ENCODE measurements at regions not wholly inside any gene's neighbourhood (a gene's known extent, or its start where the extent isn't known, plus 50 kb on each side); places are given as distances from the start of the nearest gene placed in this dataset.
"Not testable (repeated sequence)": the region's sequence is repeated elsewhere in the genome, so short reads cannot be mapped to it uniquely, and the experiment has no call there.

DNA sequence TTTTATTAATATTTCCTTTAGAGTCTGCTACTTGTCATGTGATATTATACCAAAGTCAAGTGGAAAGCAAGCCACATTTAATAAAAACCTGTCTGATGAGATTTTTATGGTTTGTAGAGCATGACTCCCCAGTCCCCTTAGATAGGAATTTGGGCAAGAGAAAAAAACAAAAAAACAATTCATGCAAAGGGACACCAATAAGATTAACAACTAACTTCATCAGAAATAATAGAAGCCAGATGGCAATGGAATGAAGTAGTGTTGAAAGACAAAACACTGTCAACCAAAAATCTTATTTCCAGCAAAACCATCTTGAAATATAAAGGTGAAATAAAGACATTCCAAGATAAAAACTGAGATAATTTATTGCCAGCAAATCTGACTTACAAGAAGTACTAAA, 228.8 kb upstream of the SGCG start:
- H2AFZ ChIP-seq (ENCODE audit: low read depth, low read length, poor library complexity, severe bottlenecking); H3K9me2 ChIP-seq (ENCODE audit: insufficient read depth); H4K20me1 ChIP-seq (ENCODE audit: insufficient read depth); intact Hi-C loops (cut with micrococcal nuclease); H3K4me1 ChIP-seq (ENCODE audit: control insufficient read depth in 1 of 2, insufficient read depth in 2 of 2, low read length in 2 of 2); H3K9me3 ChIP-seq (ENCODE audit: control insufficient read depth in 1 of 2, insufficient read depth in 1 of 2, low read depth in 1 of 2, low read length in 2 of 2); H3K9ac ChIP-seq (ENCODE audit: low read length); H3K36me3 ChIP-seq (ENCODE audit: control insufficient read depth in 1 of 2, insufficient read depth in 2 of 2, low read length in 2 of 2); H3K27me3 ChIP-seq (ENCODE audit: insufficient read depth, low read length); H3K4me3 ChIP-seq (replicated peaks in 1 of 2; ENCODE audit: low read depth in 1 of 2, low read length in 2 of 2); H3K4me2 ChIP-seq (ENCODE audit: low read length); CTCF ChIA-PET; H3K27ac ChIP-seq (ENCODE audit: low read depth, low read length); H3K79me2 ChIP-seq (ENCODE audit: insufficient read depth, low read length); ATAC-seq; BruUV-seq (replicated peaks); RAD21 ChIA-PET (ENCODE audit: low non-redundant PET in 1 of 2, low total read pairs in 2 of 2, uncharacterized antibody in 2 of 2, unreplicated experiment in 2 of 2); DNase-seq (ENCODE audit: low read depth, low spot score); POLR2A ChIA-PET: not testable (repeated sequence)

DNA sequence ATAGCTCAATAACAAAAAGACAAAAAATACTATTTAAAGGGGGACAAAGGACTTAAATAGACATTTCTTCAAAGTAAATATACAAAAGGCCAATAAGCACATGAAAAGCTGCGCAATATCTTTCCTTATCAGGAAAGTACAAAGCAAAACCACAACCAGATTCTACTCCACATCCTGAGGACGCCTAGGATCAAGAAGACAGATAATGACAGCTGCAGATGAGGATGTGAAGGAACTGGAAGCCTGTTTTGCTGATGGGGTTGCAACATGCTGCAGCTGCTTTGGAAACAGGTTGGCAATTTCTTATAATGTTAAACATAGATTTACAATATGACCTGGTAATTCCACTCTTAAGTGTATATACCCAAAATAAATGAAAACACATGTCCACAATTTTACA, 225.6 kb upstream of the SGCG start:
- H3K79me2 ChIP-seq (ENCODE audit: insufficient read depth, low read length); H3K4me1 ChIP-seq (ENCODE audit: control insufficient read depth in 1 of 2, insufficient read depth in 2 of 2, low read length in 2 of 2); H3K36me3 ChIP-seq (ENCODE audit: control insufficient read depth in 1 of 2, insufficient read depth in 2 of 2, low read length in 2 of 2); H3K4me2 ChIP-seq (ENCODE audit: low read length); H4K20me1 ChIP-seq (ENCODE audit: insufficient read depth); H3K9ac ChIP-seq (ENCODE audit: low read length); intact Hi-C loops (cut with micrococcal nuclease); DNase-seq (ENCODE audit: low read depth, low spot score); CTCF ChIA-PET; H3K27me3 ChIP-seq (ENCODE audit: insufficient read depth, low read length); H3K9me2 ChIP-seq (ENCODE audit: insufficient read depth); H3K4me3 ChIP-seq (replicated peaks in 1 of 2; ENCODE audit: low read depth in 1 of 2, low read length in 2 of 2); ATAC-seq; H2AFZ ChIP-seq (ENCODE audit: low read depth, low read length, poor library complexity, severe bottlenecking); BruUV-seq (replicated peaks); H3K9me3 ChIP-seq (ENCODE audit: control insufficient read depth in 1 of 2, insufficient read depth in 1 of 2, low read depth in 1 of 2, low read length in 2 of 2); RAD21 ChIA-PET (ENCODE audit: low non-redundant PET in 1 of 2, low total read pairs in 2 of 2, uncharacterized antibody in 2 of 2, unreplicated experiment in 2 of 2); POLR2A ChIA-PET; H3K27ac ChIP-seq (ENCODE audit: low read depth, low read length): not testable (repeated sequence)

DNA sequence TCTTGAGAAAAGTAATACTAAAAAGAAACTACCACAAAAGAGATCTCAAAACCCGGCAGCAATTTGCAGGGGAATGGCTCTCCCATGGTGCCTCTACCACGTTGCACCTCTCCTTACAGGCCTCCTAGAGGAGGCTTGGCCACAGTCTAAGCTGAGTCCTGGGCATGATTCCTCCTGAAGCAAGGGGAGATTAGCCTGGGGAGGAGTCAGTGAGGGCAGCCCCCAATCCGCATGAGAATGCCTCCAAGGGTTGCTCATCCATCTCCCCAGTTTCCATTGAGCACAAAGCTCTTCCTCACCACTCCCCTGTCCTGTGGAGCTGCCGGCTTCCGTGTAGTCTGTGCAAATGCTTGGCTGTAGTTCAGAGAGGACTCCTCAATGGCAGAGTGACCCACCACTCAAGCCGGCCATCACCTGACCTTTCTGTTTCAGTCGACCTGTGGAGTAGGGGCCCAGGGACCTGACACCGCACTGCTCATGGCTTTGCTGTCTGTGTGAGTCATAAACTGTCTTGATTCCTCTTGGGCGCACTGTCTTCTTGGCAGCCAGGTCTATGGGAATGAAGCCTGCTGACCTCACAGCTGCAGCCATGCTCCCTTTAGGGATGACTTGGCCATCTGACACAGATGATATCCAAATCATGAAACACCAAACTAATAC, 224.2 kb upstream of the SGCG start:
- RAD21 ChIA-PET (ENCODE audit: low non-redundant PET in 1 of 2, low total read pairs in 2 of 2, uncharacterized antibody in 2 of 2, unreplicated experiment in 2 of 2); H3K27me3 ChIP-seq (ENCODE audit: insufficient read depth, low read length); POLR2A ChIA-PET; H3K36me3 ChIP-seq (ENCODE audit: control insufficient read depth in 1 of 2, insufficient read depth in 2 of 2, low read length in 2 of 2); H3K4me2 ChIP-seq (ENCODE audit: low read length); DNase-seq (ENCODE audit: low read depth, low spot score); H3K4me3 ChIP-seq (replicated peaks in 1 of 2; ENCODE audit: low read depth in 1 of 2, low read length in 2 of 2); ATAC-seq; H3K9me2 ChIP-seq (ENCODE audit: insufficient read depth); H3K9ac ChIP-seq (ENCODE audit: low read length); H3K27ac ChIP-seq (ENCODE audit: low read depth, low read length); intact Hi-C loops (cut with micrococcal nuclease); H2AFZ ChIP-seq (ENCODE audit: low read depth, low read length, poor library complexity, severe bottlenecking); CTCF ChIA-PET; H4K20me1 ChIP-seq (ENCODE audit: insufficient read depth); H3K79me2 ChIP-seq (ENCODE audit: insufficient read depth, low read length); H3K4me1 ChIP-seq (ENCODE audit: control insufficient read depth in 1 of 2, insufficient read depth in 2 of 2, low read length in 2 of 2); H3K9me3 ChIP-seq (ENCODE audit: control insufficient read depth in 1 of 2, insufficient read depth in 1 of 2, low read depth in 1 of 2, low read length in 2 of 2); BruUV-seq (replicated peaks): not testable (repeated sequence)

DNA sequence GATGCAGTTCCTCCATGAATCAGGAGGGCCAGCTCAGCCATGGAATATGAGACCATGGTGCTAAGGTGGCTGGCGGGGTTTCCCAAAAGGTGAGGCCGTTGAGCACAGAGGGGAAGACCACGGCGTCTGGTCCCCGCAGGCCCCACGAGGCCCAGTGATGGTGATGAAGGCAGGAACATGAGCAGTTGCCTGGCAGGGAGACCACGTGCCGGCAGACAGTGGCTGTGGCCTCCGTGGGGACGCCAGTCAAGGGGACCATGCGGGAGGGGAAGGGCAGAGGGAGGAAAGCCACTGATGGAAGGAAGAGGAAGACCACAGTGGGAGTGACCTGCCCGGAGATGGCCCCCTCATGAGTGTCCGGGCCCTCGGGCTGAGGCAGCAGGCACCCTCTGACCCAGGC, 220.9 kb upstream of the SGCG start:
- BruUV-seq (replicated peaks); H3K79me2 ChIP-seq (ENCODE audit: insufficient read depth, low read length); H3K9me3 ChIP-seq (ENCODE audit: control insufficient read depth in 1 of 2, insufficient read depth in 1 of 2, low read depth in 1 of 2, low read length in 2 of 2); RAD21 ChIA-PET (ENCODE audit: low non-redundant PET in 1 of 2, low total read pairs in 2 of 2, uncharacterized antibody in 2 of 2, unreplicated experiment in 2 of 2); H3K27me3 ChIP-seq (ENCODE audit: insufficient read depth, low read length); H3K4me3 ChIP-seq (replicated peaks in 1 of 2; ENCODE audit: low read depth in 1 of 2, low read length in 2 of 2); H3K9ac ChIP-seq (ENCODE audit: low read length); H4K20me1 ChIP-seq (ENCODE audit: insufficient read depth); H2AFZ ChIP-seq (ENCODE audit: low read depth, low read length, poor library complexity, severe bottlenecking); H3K9me2 ChIP-seq (ENCODE audit: insufficient read depth); H3K4me2 ChIP-seq (ENCODE audit: low read length); intact Hi-C loops (cut with micrococcal nuclease); H3K36me3 ChIP-seq (ENCODE audit: control insufficient read depth in 1 of 2, insufficient read depth in 2 of 2, low read length in 2 of 2); CTCF ChIA-PET; POLR2A ChIA-PET; H3K4me1 ChIP-seq (ENCODE audit: control insufficient read depth in 1 of 2, insufficient read depth in 2 of 2, low read length in 2 of 2); ATAC-seq; H3K27ac ChIP-seq (ENCODE audit: low read depth, low read length); DNase-seq (ENCODE audit: low read depth, low spot score): not testable (repeated sequence)

Measured in HCT116 (cell line).